DND-41 (cell line): ENCODE measurements at regions not wholly inside any gene's neighbourhood (a gene's known extent, or its start where the extent isn't known, plus 50 kb on each side); places are given as distances from the start of the nearest gene placed in this dataset.

Experiments
- CTCF ChIP-seq: IDR thresholded peaks from 2 replicates; pipeline ENCODE4 v1.5.1; 2012; ENCODE audit warnings: borderline replicate concordance, low read length, moderate library complexity, mild to moderate bottlenecking; ENCODE audit not compliant: poor library complexity, severe bottlenecking; ENCODE audit errors: extremely low read depth
- EZH2 ChIP-seq: IDR thresholded peaks from 3 replicates; pipeline ENCODE4 v1.6.1; 2012; ENCODE audit warnings: borderline replicate concordance, low read depth, mild to moderate bottlenecking, moderate library complexity, low read length, inconsistent platforms; ENCODE audit not compliant: severe bottlenecking

- TF ChIP-seq CTCF (no peak), EZH2 (no peak)
Measured at GRCh38 chr2:239479471-239479870, 78.7 kb upstream of the HDAC4 start.
